HCEC 1CT (cell line): ENCODE measurements at regions not wholly inside any gene's neighbourhood (a gene's known extent, or its start where the extent isn't known, plus 50 kb on each side); places are given as distances from the start of the nearest gene placed in this dataset.
A peak's percentile ranks its signal among the peaks of the same experiment; 100 is the strongest.
"Not testable (repeated sequence)": the region's sequence is repeated elsewhere in the genome, so short reads cannot be mapped to it uniquely, and the experiment has no call there.

Source experiments
- DNase-seq: peaks from one replicate; pipeline ENCODE4 v3.0.0-alpha.2; 2017

DNA sequence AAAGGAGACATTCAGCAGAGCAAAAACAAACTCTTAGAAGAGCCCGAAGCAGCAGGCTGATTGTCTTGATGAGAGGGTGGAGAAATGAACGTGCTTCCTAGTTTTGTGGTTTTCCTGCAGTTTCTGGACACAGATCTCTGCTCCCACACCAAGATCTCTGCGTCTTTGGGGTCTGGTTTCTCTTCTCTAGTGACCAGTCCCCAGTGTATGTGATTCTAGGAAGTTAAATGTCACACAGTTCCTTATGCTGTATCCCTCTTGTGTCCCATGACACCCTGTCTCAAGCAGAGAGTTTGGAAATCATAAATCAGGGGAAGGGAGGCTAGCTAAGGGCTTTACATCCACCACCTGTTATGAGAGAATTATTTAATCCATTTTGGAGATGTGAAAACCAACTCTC is 55.4 kb upstream of the KLF14 start:
- no peak for DNase-seq

DNA sequence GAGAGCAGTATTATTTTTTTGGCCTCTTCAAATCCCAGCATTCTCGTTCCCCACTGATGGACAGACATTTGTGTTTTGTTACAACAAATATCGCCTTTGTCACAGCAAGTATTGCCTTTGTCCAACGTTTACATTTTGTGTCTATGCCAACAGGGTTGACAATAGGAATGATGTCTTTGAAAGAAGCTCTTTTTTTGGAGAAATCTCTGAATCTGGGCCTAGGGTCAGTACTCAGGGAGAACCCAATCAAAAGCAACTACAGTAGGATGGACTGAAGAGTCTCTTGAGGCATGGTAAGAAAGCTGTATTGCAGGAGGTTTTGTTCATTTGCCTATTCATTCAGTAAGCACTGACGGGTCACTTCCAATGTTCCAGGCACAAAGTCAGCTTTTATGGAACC is 57.7 kb upstream of the KLF14 start:
- DNase-seq, result no peak

DNA sequence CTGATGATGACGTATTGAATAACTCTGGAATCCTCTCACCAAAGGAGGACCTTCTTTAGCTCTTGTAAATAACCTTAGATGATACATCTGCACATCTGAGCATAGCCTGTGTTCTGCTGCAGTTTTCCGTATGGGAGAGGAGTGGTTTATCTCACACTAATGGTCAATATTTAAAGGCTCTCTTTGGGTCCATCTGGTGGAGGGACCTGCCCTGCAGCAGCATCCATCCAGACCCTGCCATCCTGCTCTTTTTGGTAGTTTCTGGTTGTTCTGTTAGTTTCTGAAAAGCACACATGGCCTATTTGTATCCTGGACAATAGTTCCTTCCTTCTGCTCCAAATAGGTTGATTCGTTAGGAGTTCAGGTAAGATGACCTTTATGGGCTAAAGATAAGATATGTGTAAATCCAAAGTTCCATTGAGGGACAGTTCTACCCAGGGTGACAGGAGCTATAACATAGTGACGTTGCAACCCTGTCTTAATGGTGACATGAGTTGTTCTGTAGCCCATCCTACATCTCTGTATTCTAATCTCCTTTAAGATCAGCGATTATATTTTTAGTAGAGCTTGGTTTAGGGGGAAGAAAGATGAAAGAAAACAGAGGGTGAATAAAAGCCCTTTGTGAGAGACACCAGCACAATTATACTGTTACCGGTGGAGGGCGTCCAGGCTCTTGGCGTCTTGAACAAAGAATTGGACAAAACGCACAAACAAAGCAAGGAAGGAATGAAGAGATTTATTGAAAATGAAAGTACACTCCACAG is 60.0 kb upstream of the KLF14 start:
- DNase-seq, result peak; percentile 57

- DNase-seq, result peak; percentile 2
These were observed 60.6 kb upstream of the KLF14 start for GRCh38 chr7:130794619-130794922.

- DNase-seq, result not testable (repeated sequence)
These were observed 62.4 kb upstream of the KLF14 start for GRCh38 chr7:130796425-130796824.

DNA sequence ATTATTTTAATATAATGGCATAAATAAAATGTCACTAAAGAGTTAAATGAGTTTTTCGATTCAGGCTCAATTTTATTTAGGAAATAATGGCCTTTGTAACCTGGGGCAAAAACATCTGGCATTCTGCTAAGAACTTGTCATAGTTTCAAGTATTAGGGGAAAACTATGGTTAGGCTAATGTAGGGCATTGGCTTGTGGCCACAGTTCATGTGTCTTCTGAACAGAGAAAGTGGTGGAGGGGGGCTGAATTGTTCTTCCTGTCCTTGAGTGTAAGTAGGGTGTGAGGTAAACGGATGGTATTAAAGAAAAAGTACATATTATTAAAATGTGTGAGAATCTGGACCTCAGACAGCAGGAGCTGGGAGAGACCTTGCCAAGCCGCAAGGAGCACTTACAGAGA is 69.1 kb upstream of the KLF14 start:
- no peak for DNase-seq

GRCh38 chr7:130804220-130804619 is 70.2 kb upstream of the KLF14 start:
- no peak for DNase-seq

GRCh38 chr7:130812819-130813218 is 78.8 kb upstream of the KLF14 start:
- DNase-seq, result not testable (repeated sequence)

DNA sequence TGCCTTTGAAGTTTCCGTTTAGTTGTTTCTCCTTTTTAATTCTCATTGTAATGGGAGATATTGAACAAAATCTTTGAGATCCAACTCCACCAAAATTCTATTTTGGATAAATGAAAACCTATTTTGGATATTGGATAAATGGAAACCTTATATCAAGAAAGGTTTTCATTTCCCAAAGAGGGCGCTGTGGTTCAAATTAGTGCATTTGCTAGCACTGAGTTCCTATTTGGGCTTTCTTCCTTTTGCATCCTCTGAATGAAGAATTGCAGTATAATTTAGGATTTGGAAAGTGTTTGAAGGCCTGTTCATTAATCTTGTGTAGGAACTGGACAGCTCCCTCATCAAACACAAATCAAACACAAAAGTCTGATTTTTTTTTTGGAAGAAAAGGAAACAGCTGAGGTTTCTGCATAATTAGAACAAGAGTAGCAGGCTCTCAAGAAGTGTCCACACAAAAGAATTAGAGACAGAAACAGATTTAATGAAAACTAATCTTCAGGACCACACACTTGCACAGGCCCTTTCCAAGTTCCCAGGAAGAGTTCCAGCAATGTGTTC is 80.8 kb upstream of the KLF14 start:
- peak; percentile 38 for DNase-seq

- DNase-seq, result no peak
These were observed 84.0 kb upstream of the KLF14 start for GRCh38 chr7:130818056-130818455.

DNA sequence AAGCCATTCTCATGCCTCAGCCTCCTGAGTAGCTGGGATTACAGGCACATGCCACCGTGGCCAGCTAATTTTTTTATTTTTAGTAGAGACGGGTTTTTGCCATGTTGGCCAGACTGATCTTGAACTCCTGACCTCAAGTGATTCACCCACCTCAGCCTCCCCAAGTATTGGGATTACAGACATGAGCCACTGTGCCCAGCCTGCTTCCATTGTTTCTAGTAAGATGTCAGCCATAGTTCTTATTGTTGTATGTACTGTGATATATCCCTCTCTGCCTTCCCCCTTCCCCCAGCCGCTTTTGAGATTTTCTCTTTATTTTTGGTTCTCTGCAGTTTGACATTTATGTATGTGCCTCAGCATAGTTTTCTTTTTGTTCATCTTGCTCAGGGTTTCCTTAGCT is 87.9 kb upstream of the KLF14 start:
- DNase-seq, result peak; percentile 24

DNA sequence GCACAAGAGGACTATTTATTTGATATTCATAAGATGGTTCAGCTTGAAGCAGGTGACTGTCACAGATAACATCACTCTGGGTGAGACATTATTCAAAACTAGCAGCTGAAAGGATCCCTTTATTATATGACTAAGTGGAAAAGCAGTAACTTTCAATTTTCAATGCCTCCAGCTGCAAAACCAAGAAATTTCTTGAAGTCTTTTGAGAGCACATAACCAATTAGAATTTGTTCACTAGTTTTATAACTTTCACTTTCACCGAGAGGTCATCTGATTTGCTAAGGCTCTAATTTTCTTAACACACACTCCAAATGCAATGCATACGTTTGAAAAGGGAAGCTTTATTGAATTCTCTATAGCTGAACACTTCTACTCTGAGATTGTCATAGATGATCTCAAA is 88.6 kb upstream of the KLF14 start:
- DNase-seq, result no peak

DNA sequence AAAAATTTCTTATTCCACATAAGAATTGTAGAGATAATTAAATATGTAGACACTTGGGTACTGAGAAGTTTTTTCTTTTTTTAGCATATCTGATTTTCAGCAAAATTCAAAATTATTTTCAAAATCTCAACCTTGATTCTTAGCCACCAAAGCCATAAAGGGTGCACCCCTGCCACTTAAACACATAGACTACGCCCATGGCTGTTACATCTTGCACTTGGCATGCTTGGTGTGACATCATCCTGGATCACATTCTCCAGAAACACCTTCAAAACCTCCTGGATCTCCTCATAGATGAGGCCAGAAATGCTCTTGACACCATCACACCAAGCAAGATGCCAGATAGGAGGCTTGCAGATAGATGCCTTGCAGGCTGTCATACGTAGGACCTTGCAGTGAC is 89.1 kb upstream of the KLF14 start:
- DNase-seq, result no peak

GRCh38 chr7:130825819-130826218 is 91.8 kb upstream of the KLF14 start:
- DNase-seq, result no peak

- DNase-seq, result no peak
These were observed 95.4 kb upstream of the KLF14 start for GRCh38 chr7:130829415-130829814.

DNA sequence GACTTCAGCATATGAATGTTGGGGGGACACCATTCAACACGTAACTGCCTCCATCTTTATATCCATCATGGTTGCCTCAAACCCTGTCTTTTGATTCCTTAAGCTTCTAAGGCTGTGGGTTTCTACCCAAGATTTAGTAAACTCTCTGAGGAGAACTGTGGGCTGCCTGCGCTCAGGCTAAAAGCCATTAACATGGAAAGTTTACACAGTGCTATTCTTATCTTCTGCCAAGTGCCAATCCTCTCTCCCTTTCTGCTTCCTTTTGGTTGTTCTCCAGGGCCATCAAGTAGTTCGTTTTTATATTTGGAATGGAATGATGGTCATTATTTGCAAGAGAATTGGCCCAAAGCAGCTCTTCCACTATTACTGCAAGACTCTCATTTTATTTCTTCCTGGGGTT is 97.3 kb upstream of the KLF14 start:
- no peak for DNase-seq

DNA sequence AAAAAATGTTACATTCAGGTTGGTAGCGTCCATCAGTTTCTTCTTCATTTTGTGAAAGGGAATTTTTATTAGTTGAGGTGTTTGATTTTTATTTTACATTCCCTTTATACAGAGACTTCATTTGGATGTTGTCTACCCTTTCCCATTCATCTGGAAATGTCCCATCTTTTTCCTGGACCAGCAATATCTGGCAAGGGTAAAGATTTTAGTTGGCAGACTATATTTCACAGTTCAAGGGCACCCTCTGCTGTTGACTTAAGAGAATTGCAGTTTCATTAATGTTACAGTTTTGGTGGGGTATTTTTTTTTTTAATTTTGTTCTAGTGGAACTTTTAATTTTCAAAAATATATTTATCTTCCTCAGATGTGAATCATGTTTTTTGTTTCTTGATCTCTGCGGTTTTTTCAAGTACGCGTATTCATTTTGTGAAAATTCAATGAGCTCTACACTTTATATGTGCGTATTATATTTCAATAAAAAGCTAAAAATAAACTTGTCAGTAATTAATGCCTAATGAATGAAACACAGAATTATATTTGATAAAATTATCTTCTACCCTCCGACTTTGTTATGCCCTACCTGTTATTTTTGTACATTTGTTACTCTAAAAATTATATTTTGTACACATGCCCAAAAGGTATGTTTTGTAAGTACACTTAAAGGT is 97.9 kb upstream of the KLF14 start:
- DNase-seq, result peak; percentile 55

- peak; percentile 99 for DNase-seq
These were observed 104.7 kb upstream of the KLF14 start for GRCh38 chr7:130838738-130839137.

DNA sequence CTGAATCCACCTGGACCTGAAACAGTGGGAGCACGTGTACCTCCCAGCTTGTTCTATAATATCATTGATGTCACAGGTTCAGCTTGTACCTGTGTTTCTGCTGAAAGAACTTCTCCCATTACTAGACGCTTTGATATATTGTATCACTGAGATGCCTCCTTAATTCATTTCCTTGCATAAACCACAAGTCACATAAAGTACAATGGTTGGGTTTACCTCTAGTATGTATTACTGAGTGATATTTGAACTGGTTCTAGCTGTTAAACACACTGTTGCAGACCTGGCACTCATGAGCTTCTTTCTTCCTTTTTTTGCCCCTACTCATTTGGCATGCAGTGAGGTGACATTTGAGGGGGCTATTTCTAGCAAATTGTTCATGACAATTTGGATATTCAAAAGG is 106.6 kb upstream of the KLF14 start:
- no peak for DNase-seq

DNA sequence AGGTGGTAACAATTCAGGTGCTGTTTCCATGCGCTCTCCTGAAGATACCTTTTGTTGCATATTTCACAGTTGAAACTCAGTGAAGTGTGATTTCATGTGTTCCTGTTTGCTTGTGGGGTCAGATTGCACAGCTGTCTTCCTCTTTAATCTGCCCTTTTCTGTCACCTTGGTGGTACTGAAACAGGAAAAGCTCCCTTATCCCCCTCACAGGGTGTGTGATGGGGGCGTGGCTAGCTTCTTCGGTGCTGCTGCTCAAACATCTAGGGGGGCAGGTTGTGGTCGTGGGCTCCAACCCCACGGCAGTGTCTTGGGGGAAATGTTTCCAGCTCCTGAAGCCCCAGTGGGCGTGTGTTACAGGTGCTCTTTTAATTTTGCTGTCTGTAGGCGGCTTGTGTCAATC is 107.4 kb upstream of the KLF14 start:
- DNase-seq, result no peak

- DNase-seq, result no peak
These were observed 109.7 kb upstream of the KLF14 start for GRCh38 chr7:130843703-130844102.

DNA sequence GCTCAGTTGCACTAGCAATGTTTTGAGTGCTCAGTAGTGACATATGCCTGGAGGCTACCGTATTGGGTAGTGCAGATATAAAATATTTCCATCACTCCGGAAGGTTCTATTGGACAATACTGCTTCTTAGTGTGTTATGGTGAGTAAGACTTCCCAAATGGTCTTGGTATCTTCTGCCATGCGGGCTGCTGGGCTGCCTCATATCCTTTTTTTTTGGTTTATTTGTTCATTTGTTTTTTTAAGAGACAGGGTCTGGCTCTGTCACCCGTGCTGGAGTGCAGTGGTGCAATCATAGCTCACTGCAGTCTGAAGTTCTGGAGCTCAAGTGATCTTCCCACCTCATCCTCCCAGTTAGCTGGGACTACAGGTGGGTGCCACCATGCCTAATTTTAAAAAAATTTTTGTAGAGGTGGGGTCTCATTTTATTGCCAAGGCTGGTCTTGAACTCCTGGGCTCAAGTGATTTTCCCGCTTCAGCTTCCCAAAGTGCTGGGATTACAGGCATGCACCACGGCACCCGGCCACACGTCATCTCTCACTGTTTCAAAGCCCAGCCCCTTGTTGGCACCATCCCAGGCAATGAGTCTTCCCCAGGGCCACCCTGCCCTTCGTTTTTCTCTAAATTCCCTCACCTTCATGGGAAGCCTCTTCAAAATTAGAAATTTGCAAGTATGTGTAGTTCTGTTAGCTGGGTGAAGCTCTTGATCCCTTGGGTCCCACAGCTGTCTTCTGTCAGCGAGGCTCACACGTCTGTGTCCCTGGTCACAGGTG is 111.0 kb upstream of the KLF14 start:
- peak; percentile 88 for DNase-seq

GRCh38 chr7:130845581-130846085 is 111.6 kb upstream of the KLF14 start:
- peak; percentile 96 for DNase-seq

- no peak for DNase-seq
These were observed 115.6 kb upstream of the KLF14 start for GRCh38 chr7:130849604-130850003.
